ENCODE measurements at regions not wholly inside any gene's neighbourhood (a gene's known extent, or its start where the extent isn't known, plus 50 kb on each side); places are given as distances from the start of the nearest gene placed in this dataset.

DNA sequence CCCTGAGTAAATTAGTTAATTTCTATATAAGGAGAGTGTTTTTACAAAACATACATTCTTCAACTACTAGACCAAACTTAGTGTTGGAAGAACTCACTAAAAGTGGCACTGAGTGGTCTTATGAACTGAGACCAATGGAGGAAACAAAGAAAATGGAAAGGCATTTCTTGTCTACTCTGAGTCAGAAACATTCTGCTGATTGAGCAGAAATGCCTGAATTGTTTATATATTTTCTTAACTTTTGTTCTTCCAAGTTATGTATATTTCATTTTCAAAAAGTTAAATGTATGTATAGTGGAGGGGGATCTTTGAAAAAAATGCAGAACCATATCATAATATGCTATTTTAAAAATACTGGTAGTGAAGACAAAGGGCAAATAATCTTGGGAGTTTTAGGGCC, 320.7 kb downstream of the HGF start:
- no peak for TF ChIP-seq POLR2A (IDR thresholded peaks at IDR 0.05; ENCODE audit: extremely low read depth, insufficient read length)
- TF ChIP-seq, protein P1, sequence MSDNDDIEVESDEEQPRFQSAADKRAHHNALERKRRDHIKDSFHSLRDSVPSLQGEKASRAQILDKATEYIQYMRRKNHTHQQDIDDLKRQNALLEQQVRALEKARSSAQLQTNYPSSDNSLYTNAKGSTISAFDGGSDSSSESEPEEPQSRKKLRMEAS (IDR thresholded peaks at IDR 0.05; ENCODE audit: low read depth, low read length): no peak
